ENCODE measurements at regions not wholly inside any gene's neighbourhood (a gene's known extent, or its start where the extent isn't known, plus 50 kb on each side); places are given as distances from the start of the nearest gene placed in this dataset.

DNA sequence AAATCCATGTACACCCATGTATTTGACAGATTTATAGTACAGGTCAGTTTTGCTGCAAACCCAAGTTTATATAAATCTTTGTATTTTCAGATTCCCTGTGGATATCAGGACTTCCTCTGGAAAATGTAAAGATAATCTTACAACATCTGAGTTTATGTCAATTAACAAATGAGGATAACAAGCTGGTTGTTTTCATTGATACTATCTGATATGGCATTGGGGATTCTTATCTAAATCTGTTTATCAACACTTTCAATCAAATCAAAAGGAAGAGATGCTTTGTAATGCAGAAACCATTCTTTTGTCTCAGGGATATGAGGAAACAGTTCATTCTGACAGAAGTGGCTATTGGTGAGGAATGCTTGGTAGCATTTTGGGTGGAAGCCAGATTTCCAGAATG, 64.9 kb upstream of the FAM204A start:
- no peak for ATAC-seq
- no peak for TF ChIP-seq POU6F1 (CRISPR knock-in tag; IDR thresholded peaks at IDR 0.05; ENCODE audit: borderline replicate concordance, low read depth)
- TF ChIP-seq TCF4 (CRISPR knock-in tag; IDR thresholded peaks at IDR 0.05; ENCODE audit: borderline replicate concordance), result peak; percentile 65; the same call in 1 of the 2 replicates

GRCh38 chr10:118405928-118406327, 63.8 kb upstream of the FAM204A start:
- no peak for ATAC-seq
- no peak for TF ChIP-seq PPARA (CRISPR knock-in tag; IDR thresholded peaks at IDR 0.05; ENCODE audit: borderline replicate concordance)
- no peak for TF ChIP-seq ZNF565 (CRISPR knock-in tag; conservative IDR thresholded peaks at IDR 0.05; ENCODE audit: low read depth)
- no peak for TF ChIP-seq BACH2 (CRISPR knock-in tag; IDR thresholded peaks at IDR 0.05; ENCODE audit: borderline replicate concordance)

GRCh38 chr10:118403967-118404366, 61.8 kb upstream of the FAM204A start:
- no peak for ATAC-seq
- TF ChIP-seq, protein P1, sequence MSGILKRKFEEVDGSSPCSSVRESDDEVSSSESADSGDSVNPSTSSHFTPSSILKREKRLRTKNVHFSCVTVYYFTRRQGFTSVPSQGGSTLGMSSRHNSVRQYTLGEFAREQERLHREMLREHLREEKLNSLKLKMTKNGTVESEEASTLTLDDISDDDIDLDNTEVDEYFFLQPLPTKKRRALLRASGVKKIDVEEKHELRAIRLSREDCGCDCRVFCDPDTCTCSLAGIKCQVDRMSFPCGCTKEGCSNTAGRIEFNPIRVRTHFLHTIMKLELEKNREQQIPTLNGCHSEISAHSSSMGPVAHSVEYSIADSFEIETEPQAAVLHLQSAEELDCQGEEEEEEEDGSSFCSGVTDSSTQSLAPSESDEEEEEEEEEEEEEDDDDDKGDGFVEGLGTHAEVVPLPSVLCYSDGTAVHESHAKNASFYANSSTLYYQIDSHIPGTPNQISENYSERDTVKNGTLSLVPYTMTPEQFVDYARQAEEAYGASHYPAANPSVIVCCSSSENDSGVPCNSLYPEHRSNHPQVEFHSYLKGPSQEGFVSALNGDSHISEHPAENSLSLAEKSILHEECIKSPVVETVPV (CRISPR knock-in tag; IDR thresholded peaks at IDR 0.05), result no peak
- no peak for TF ChIP-seq TCF4 (CRISPR knock-in tag; IDR thresholded peaks at IDR 0.05; ENCODE audit: borderline replicate concordance)
- TF ChIP-seq PPARA (CRISPR knock-in tag; IDR thresholded peaks at IDR 0.05; ENCODE audit: borderline replicate concordance), result no peak
- no peak for TF ChIP-seq ZFP3 (CRISPR knock-in tag; IDR thresholded peaks at IDR 0.05)
- no peak for TF ChIP-seq TOX (CRISPR knock-in tag; IDR thresholded peaks at IDR 0.05; ENCODE audit: borderline replicate concordance)
- no peak for TF ChIP-seq OSR1 (CRISPR knock-in tag; IDR thresholded peaks at IDR 0.05)
- TF ChIP-seq PATZ1 (CRISPR knock-in tag; IDR thresholded peaks at IDR 0.05; ENCODE audit: borderline replicate concordance), result no peak
- TF ChIP-seq ZC3H10 (CRISPR knock-in tag; IDR thresholded peaks at IDR 0.05), result no peak
- TF ChIP-seq ISL1 (CRISPR knock-in tag; IDR thresholded peaks at IDR 0.05), result no peak
- TF ChIP-seq GLIS3 (CRISPR knock-in tag; IDR thresholded peaks at IDR 0.05), result no peak
- TF ChIP-seq ZFP30 (CRISPR knock-in tag; IDR thresholded peaks at IDR 0.05), result no peak
- no peak for TF ChIP-seq SNAI2 (CRISPR knock-in tag; IDR thresholded peaks at IDR 0.05)
- TF ChIP-seq ZNF8 (CRISPR knock-in tag; IDR thresholded peaks at IDR 0.05), result no peak
- TF ChIP-seq ZNF565 (CRISPR knock-in tag; conservative IDR thresholded peaks at IDR 0.05; ENCODE audit: low read depth), result no peak
- TF ChIP-seq POU6F1 (CRISPR knock-in tag; IDR thresholded peaks at IDR 0.05; ENCODE audit: borderline replicate concordance, low read depth), result no peak

DNA sequence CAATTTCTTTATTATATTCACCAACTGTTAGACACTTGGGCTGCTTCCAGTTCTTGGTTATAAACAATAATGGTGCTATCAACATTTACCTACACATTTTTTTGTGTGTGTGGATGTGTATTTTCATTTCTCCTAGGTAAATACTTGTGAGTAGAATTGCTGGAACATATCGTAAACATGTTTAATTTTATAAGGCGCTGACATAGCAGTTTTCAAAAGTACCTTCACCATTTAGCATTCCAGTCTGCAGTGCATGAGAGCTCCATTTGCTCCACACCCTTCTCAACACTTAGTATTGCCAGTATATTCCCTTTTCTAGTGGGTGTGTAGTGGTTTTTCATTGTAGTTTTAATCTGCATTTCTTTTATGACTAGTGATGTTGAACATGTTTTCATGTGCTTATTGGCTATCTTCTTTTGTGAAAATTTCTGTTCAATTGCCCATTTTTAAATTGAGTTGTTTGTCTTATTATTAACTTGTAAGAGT, 59.6 kb upstream of the FAM204A start:
- TF ChIP-seq ARNTL (CRISPR knock-in tag; IDR thresholded peaks at IDR 0.05; ENCODE audit: borderline replicate concordance, low read depth) (no peak), TSHZ2 (CRISPR knock-in tag; IDR thresholded peaks at IDR 0.05) (no peak), ZNF70 (CRISPR knock-in tag; IDR thresholded peaks at IDR 0.05) (no peak), CSDC2 (CRISPR knock-in tag; IDR thresholded peaks at IDR 0.05) (no peak), ZFP3 (CRISPR knock-in tag; IDR thresholded peaks at IDR 0.05) (no peak), SNAI2 (CRISPR knock-in tag; IDR thresholded peaks at IDR 0.05) (no peak), TCF4 (CRISPR knock-in tag; IDR thresholded peaks at IDR 0.05; ENCODE audit: borderline replicate concordance) (no peak), POU6F1 (CRISPR knock-in tag; IDR thresholded peaks at IDR 0.05; ENCODE audit: borderline replicate concordance, low read depth) (no peak)
- TF ChIP-seq, protein P2, sequence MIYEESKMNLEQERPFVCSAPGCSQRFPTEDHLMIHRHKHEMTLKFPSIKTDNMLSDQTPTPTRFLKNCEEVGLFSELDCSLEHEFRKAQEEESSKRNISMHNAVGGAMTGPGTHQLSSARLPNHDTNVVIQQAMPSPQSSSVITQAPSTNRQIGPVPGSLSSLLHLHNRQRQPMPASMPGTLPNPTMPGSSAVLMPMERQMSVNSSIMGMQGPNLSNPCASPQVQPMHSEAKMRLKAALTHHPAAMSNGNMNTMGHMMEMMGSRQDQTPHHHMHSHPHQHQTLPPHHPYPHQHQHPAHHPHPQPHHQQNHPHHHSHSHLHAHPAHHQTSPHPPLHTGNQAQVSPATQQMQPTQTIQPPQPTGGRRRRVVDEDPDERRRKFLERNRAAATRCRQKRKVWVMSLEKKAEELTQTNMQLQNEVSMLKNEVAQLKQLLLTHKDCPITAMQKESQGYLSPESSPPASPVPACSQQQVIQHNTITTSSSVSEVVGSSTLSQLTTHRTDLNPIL (CRISPR knock-in tag; IDR thresholded peaks at IDR 0.05; ENCODE audit: low read depth), result no peak

More for the DNA sequence above, 59.6 kb upstream of the FAM204A start:
- no peak for ATAC-seq

All from SK-N-SH treated with all-trans-retinoic acid at 6 μM for 48 hours (cell line).